Suprapubic skin (tissue), 3 donors: ENCODE measurements at regions not wholly inside any gene's neighbourhood (a gene's known extent, or its start where the extent isn't known, plus 50 kb on each side); places are given as distances from the start of the nearest gene placed in this dataset.
"Not testable (repeated sequence)": the region's sequence is repeated elsewhere in the genome, so short reads cannot be mapped to it uniquely, and the experiment has no call there.

Experiments used
- EP300 ChIP-seq: sonication (generic); formaldehyde crosslinking; IDR thresholded peaks from one replicate; pipeline ENCODE4 v1.6.1; 2017; ENCODE audit warnings: antibody characterized with exemption
- POLR2A ChIP-seq, 2 donors: fragments of 450-650 bp; IDR thresholded peaks; one replicate each; pipeline ENCODE4 v1.6.1; 2017; ENCODE audit warnings: antibody characterized with exemption in 2 of 2, mild to moderate bottlenecking in 2 of 2, moderate library complexity in 2 of 2
- TF ChIP-seq, protein P1 (sequence below), 2 donors: fragments of 200-600 bp in 1 of 2; fragments of 450-650 bp in 1 of 2; sonication (generic) in 1 of 2; IDR thresholded peaks; one replicate each; pipeline ENCODE4 v1.5.1; 2016 to 2019; ENCODE audit warnings: antibody characterized with exemption in 2 of 2, mild to moderate bottlenecking in 1 of 2, moderate library complexity in 1 of 2

DNA sequence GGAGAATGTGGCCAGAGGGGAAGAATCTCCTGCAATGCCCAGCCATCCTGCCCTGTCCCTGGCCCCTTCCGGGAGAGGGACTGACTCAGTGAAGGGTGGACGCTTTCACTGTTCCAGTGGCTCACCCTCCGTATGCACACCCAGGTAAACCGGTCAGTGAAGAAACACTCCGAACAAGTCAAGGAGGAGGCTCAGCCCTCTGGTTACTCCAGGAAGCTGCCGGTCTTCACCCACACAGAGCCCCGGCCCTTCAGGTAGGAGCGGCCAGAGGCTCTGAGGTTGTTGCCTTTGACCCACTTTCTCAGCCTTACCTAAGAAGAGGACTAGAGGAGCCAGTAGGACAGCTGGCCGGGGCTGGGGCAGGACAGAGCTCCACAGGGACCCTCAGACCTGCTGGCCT is 4419.8 kb upstream of the TPTE start:
- TF ChIP-seq POLR2A (IDR thresholded peaks at IDR 0.05); EP300: not testable (repeated sequence)
- TF ChIP-seq, protein P1, sequence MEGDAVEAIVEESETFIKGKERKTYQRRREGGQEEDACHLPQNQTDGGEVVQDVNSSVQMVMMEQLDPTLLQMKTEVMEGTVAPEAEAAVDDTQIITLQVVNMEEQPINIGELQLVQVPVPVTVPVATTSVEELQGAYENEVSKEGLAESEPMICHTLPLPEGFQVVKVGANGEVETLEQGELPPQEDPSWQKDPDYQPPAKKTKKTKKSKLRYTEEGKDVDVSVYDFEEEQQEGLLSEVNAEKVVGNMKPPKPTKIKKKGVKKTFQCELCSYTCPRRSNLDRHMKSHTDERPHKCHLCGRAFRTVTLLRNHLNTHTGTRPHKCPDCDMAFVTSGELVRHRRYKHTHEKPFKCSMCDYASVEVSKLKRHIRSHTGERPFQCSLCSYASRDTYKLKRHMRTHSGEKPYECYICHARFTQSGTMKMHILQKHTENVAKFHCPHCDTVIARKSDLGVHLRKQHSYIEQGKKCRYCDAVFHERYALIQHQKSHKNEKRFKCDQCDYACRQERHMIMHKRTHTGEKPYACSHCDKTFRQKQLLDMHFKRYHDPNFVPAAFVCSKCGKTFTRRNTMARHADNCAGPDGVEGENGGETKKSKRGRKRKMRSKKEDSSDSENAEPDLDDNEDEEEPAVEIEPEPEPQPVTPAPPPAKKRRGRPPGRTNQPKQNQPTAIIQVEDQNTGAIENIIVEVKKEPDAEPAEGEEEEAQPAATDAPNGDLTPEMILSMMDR (IDR thresholded peaks at IDR 0.05): not testable (repeated sequence)
